Gastroesophageal sphincter (tissue), 4 donors: ENCODE measurements at regions not wholly inside any gene's neighbourhood (a gene's known extent, or its start where the extent isn't known, plus 50 kb on each side); places are given as distances from the start of the nearest gene placed in this dataset.

Experiments used
- ATAC-seq: fragments of 150-250 bp; one replicate; pipeline ENCODE4 v1.9.1; 2016; ENCODE audit warnings: mild to moderate bottlenecking, moderate library complexity
- H3K27ac ChIP-seq, 4 donors: fragments of 200-600 bp; sonication (generic) in 3 of 4; 1 replicate in 3 of 4; 2 replicates in 1 of 4; pipeline ENCODE4 v1.5.1; 2016 to 2019
- H3K27me3 ChIP-seq: fragments of 200-600 bp; sonication (generic); one replicate; pipeline ENCODE4 v1.5.1; 2019
- H3K36me3 ChIP-seq, 2 donors: fragments of 200-600 bp; sonication (generic); one replicate each; pipeline ENCODE4 v1.5.1; 2019; ENCODE audit warnings: control low read depth in 1 of 2
- H3K4me1 ChIP-seq, 3 donors: fragments of 200-600 bp; sonication (generic); 1 replicate in 2 of 3; 2 replicates in 1 of 3; pipeline ENCODE4 v1.5.1; 2016 to 2019; ENCODE audit warnings: control low read depth in 2 of 3
- H3K4me3 ChIP-seq, 2 donors: fragments of 200-600 bp; sonication (generic); one replicate each; pipeline ENCODE4 v1.5.1; 2019; ENCODE audit warnings: mild to moderate bottlenecking in 1 of 2, moderate library complexity in 1 of 2
- H3K9me3 ChIP-seq, 3 donors: fragments of 200-600 bp; sonication (generic); one replicate each; pipeline ENCODE4 v1.5.1; 2017 to 2019; ENCODE audit warnings: control low read depth in 2 of 3
- EP300 ChIP-seq: sonication (generic); formaldehyde crosslinking; IDR thresholded peaks from one replicate; pipeline ENCODE4 v1.6.1; 2017; ENCODE audit warnings: antibody characterized with exemption, mild to moderate bottlenecking
- POLR2A ChIP-seq, 2 donors: fragments of 450-650 bp; IDR thresholded peaks; one replicate each; pipeline ENCODE4 v1.6.1; 2017; ENCODE audit warnings: antibody characterized with exemption in 2 of 2, mild to moderate bottlenecking in 2 of 2, moderate library complexity in 1 of 2
- POLR2AphosphoS5 ChIP-seq: sonication (generic); formaldehyde crosslinking; IDR thresholded peaks from one replicate; pipeline ENCODE4 v1.6.1; 2017; ENCODE audit warnings: antibody characterized with exemption
- WGBS, 2 donors: methylation state at CpG; one replicate each; pipeline ENCODE4 v1.1.5; 2018; ENCODE audit warnings: low coverage in 1 of 2; 5-methylcytosine and 5-hydroxymethylcytosine counted together
- TF ChIP-seq, protein P1 (sequence below), 4 experiments: fragments of 200-600 bp in 2 of 4; fragments of 450-650 bp in 2 of 4; sonication (generic) in 1 of 4; IDR thresholded peaks; one replicate each; pipeline ENCODE4 v1.5.1; 2017 to 2019; ENCODE audit warnings: antibody characterized with exemption in 4 of 4, mild to moderate bottlenecking in 2 of 4, moderate library complexity in 2 of 4

DNA sequence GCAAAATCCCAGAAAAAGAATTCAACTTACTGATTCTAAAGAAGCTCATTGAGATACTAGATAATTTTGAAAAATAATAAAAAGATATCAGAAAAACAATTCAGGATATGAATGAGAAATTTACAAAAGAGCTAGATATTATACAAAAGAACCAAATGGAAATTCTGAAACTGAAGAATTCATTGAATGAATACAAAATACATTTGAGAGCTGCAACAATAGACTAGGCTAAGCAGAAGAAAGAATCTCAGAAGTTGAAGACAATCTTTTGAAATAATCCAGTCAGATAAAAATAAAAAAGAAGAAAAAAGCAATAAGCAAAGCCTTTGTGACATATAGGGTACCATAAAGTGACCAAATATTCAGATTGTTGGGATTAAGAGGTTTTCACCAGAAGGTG lies 206.0 kb downstream of the CD109 start:
- H3K27me3 ChIP-seq, result no peaks in the 10 kb centered on the region
- H3K4me1 ChIP-seq, result no peaks in the 10 kb centered on the region
- H3K4me3 ChIP-seq, result no peak overlapping the region
- no peaks in the 10 kb centered on the region for H3K36me3 ChIP-seq
- no peak for TF ChIP-seq POLR2A (IDR thresholded peaks at IDR 0.05)
- TF ChIP-seq, protein P1, sequence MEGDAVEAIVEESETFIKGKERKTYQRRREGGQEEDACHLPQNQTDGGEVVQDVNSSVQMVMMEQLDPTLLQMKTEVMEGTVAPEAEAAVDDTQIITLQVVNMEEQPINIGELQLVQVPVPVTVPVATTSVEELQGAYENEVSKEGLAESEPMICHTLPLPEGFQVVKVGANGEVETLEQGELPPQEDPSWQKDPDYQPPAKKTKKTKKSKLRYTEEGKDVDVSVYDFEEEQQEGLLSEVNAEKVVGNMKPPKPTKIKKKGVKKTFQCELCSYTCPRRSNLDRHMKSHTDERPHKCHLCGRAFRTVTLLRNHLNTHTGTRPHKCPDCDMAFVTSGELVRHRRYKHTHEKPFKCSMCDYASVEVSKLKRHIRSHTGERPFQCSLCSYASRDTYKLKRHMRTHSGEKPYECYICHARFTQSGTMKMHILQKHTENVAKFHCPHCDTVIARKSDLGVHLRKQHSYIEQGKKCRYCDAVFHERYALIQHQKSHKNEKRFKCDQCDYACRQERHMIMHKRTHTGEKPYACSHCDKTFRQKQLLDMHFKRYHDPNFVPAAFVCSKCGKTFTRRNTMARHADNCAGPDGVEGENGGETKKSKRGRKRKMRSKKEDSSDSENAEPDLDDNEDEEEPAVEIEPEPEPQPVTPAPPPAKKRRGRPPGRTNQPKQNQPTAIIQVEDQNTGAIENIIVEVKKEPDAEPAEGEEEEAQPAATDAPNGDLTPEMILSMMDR (IDR thresholded peaks at IDR 0.05), result no peak
- TF ChIP-seq EP300, result no peak
- no peak for TF ChIP-seq POLR2AphosphoS5
- H3K27ac ChIP-seq, result no peak overlapping the region
- H3K9me3 ChIP-seq, result peaks cover 0 to 23% (median 0%) of the 10 kb centered on the region in 3 donors
- ATAC-seq, result no peak

DNA sequence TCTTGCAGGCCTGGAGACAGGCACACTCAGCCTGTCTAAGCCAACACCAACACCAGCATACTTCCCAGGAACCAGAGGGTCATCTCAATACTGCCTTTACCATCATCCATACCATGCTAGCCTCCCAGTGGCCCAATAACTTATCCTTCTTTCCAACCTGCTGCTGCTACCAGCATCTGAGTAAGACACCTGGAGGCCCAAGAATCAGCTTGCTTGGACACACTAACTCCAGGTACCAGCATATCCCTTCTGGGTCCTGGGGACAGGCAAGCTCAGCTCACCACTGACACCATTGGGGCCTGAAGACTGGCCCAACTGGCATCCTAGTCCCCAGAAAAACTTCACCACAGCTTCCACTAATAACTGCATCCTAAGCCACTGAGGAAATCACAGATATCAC lies 205.3 kb downstream of the CD109 start:
- H3K36me3 ChIP-seq, result no peaks in the 10 kb centered on the region
- H3K27ac ChIP-seq, result no peak overlapping the region
- H3K27me3 ChIP-seq, result no peaks in the 10 kb centered on the region
- H3K4me1 ChIP-seq, result no peaks in the 10 kb centered on the region
- no peak overlapping the region for H3K4me3 ChIP-seq
- no peak for TF ChIP-seq POLR2A (IDR thresholded peaks at IDR 0.05)
- TF ChIP-seq EP300, result no peak
- no peak for TF ChIP-seq POLR2AphosphoS5
- TF ChIP-seq, protein P1 (IDR thresholded peaks at IDR 0.05), result no peak
- ATAC-seq, result no peak
- peaks cover 0 to 23% (median 0%) of the 10 kb centered on the region in 3 donors for H3K9me3 ChIP-seq

GRCh38 chr6:73898599-73898998 lies 202.6 kb downstream of the CD109 start:
- H3K4me3 ChIP-seq, result no peak overlapping the region
- 70 to 73% methylated on average over 3 of the region's 3 CpGs for whole genome bisulfite sequencing, 2 donors
- ATAC-seq, result no peak
- TF ChIP-seq, protein P1 (IDR thresholded peaks at IDR 0.05), result no peak
- TF ChIP-seq POLR2A (IDR thresholded peaks at IDR 0.05) (no peak), POLR2AphosphoS5 (no peak), EP300 (no peak)
- H3K27me3 ChIP-seq, result no peaks in the 10 kb centered on the region
- H3K27ac ChIP-seq, result no peak overlapping the region
- no peaks in the 10 kb centered on the region for H3K4me1 ChIP-seq
- H3K9me3 ChIP-seq, result peaks cover 0 to 23% (median 0%) of the 10 kb centered on the region in 3 donors
- no peaks in the 10 kb centered on the region for H3K36me3 ChIP-seq

GRCh38 chr6:73893696-73894095 lies 197.7 kb downstream of the CD109 start:
- no peaks in the 10 kb centered on the region for H3K4me1 ChIP-seq
- ATAC-seq, result no peak
- H3K27me3 ChIP-seq, result no peaks in the 10 kb centered on the region
- no peaks in the 10 kb centered on the region for H3K36me3 ChIP-seq
- WGBS, 2 donors, result 67 to 71% methylated on average over 1 of the region's 4 CpGs
- H3K9me3 ChIP-seq, result peaks cover 0 to 7% (median 0%) of the 10 kb centered on the region in 3 donors
- H3K27ac ChIP-seq, result no peak overlapping the region
- H3K4me3 ChIP-seq, result no peak overlapping the region
- TF ChIP-seq EP300 (no peak), POLR2AphosphoS5 (no peak), POLR2A (IDR thresholded peaks at IDR 0.05) (no peak)
- TF ChIP-seq, protein P1 (IDR thresholded peaks at IDR 0.05), result no peak

- ATAC-seq, result no peak
- no peak overlapping the region for H3K4me3 ChIP-seq
- WGBS, 2 donors, result 39% methylated on average over 4 of the region's 4 CpGs; no CpG with 5 or more reads in 1 of the 2 donors
- TF ChIP-seq, protein P1 (IDR thresholded peaks at IDR 0.05), result no peak
- TF ChIP-seq EP300, result no peak
- no peak for TF ChIP-seq POLR2A (IDR thresholded peaks at IDR 0.05)
- TF ChIP-seq POLR2AphosphoS5, result no peak
- no peaks in the 10 kb centered on the region for H3K27me3 ChIP-seq
- no peaks in the 10 kb centered on the region for H3K4me1 ChIP-seq
- peaks cover 0 to 7% (median 0%) of the 10 kb centered on the region in 3 donors for H3K9me3 ChIP-seq
- H3K27ac ChIP-seq, result no peak overlapping the region
- no peaks in the 10 kb centered on the region for H3K36me3 ChIP-seq
These were observed 192.0 kb downstream of the CD109 start for GRCh38 chr6:73888050-73888449.
